Loucy (cell line): ENCODE measurements at regions not wholly inside any gene's neighbourhood (a gene's known extent, or its start where the extent isn't known, plus 50 kb on each side); places are given as distances from the start of the nearest gene placed in this dataset.
"Not testable (repeated sequence)": the region's sequence is repeated elsewhere in the genome, so short reads cannot be mapped to it uniquely, and the experiment has no call there.

Experiments
- H2AFZ ChIP-seq: fragments of 200-600 bp; sonication (generic); 2 replicates; pipeline ENCODE4 v1.6.0; 2016; ENCODE audit warnings: antibody characterized with exemption, mild to moderate bottlenecking, low read length, moderate library complexity
- H3F3A ChIP-seq: fragments of 200-600 bp; 2 replicates; pipeline ENCODE4 v1.6.0; 2016; ENCODE audit warnings: antibody characterized with exemption, low read depth, mild to moderate bottlenecking
- H3K27me3 ChIP-seq: fragments of 200-600 bp; sonication (generic); 2 replicates; pipeline ENCODE4 v1.6.1; 2014; ENCODE audit warnings: low read length, mild to moderate bottlenecking; ENCODE audit not compliant: insufficient read depth, poor library complexity, severe bottlenecking
- H3K36me3 ChIP-seq: fragments of 200-600 bp; sonication (generic); 2 replicates; pipeline ENCODE4 v1.6.1; 2016; ENCODE audit warnings: low read length; ENCODE audit not compliant: insufficient read depth
- H3K4me1 ChIP-seq: fragments of 200-600 bp; sonication (generic); 2 replicates; pipeline ENCODE4 v1.5.1; 2014; ENCODE audit warnings: low read length, mild to moderate bottlenecking; ENCODE audit not compliant: insufficient read depth, poor library complexity, severe bottlenecking
- H3K4me2 ChIP-seq: fragments of 200-600 bp; sonication (generic); 2 replicates; pipeline ENCODE4 v1.6.0; 2014; ENCODE audit warnings: antibody characterized with exemption, low read length, low read depth, mild to moderate bottlenecking; ENCODE audit not compliant: poor library complexity, severe bottlenecking
- H3K4me3 ChIP-seq: fragments of 200-600 bp; sonication (generic); 2 replicates; pipeline ENCODE4 v1.5.1; 2014; ENCODE audit warnings: low read length, mild to moderate bottlenecking, mixed read lengths; ENCODE audit not compliant: poor library complexity, severe bottlenecking
- H3K79me2 ChIP-seq: fragments of 200-600 bp; sonication (generic); 2 replicates; pipeline ENCODE4 v1.6.1; 2014; ENCODE audit warnings: low read length; ENCODE audit not compliant: insufficient read depth
- H3K9ac ChIP-seq: fragments of 200-600 bp; sonication (generic); 2 replicates; pipeline ENCODE4 v1.6.0; 2014; ENCODE audit warnings: mild to moderate bottlenecking, low read depth, low read length, moderate library complexity; ENCODE audit not compliant: poor library complexity, severe bottlenecking
- H3K9me2 ChIP-seq: fragments of 200-600 bp; sonication (generic); replicated peaks from 2 replicates; pipeline ENCODE4 v1.6.1; 2016; ENCODE audit warnings: low read depth, low read length, mixed read lengths
- H3K9me3 ChIP-seq: fragments of 200-600 bp; sonication (generic); 2 replicates; pipeline ENCODE4 v1.6.1; 2014; ENCODE audit warnings: mild to moderate bottlenecking, antibody characterized with exemption, low read length, low read depth; ENCODE audit not compliant: insufficient read depth
- H4K20me1 ChIP-seq: fragments of 200-600 bp; sonication (generic); 2 replicates; pipeline ENCODE4 v1.6.0; 2014; ENCODE audit warnings: antibody characterized with exemption, low read length, mild to moderate bottlenecking; ENCODE audit not compliant: insufficient read depth, poor library complexity, severe bottlenecking
- CTCF ChIP-seq: fragments of 200-600 bp; sonication (generic); conservative IDR thresholded peaks from 2 replicates; pipeline ENCODE4 v1.5.1; 2014; ENCODE audit warnings: mild to moderate bottlenecking, antibody characterized with exemption, low read length
- EZH2phosphoT487 ChIP-seq: fragments of 200-600 bp; IDR thresholded peaks from 2 replicates; pipeline ENCODE4 v1.6.1; 2018; ENCODE audit warnings: antibody characterized with exemption, mild to moderate bottlenecking, moderate library complexity, borderline replicate concordance

GRCh38 chr4:169934794-169935429, 91.3 kb downstream of the MFAP3L start:
- no peaks in the 10 kb centered on the region for H3F3A ChIP-seq
- H3K9me3 ChIP-seq = no peaks in the 10 kb centered on the region
- no peak overlapping the region for H3K4me2 ChIP-seq
- TF ChIP-seq EZH2phosphoT487 (no peak), CTCF (no peak)
- H4K20me1 ChIP-seq = no peaks in the 10 kb centered on the region
- H3K9ac ChIP-seq = no peak overlapping the region
- no peaks in the 10 kb centered on the region for H3K79me2 ChIP-seq
- no peaks in the 10 kb centered on the region for H3K27me3 ChIP-seq
- no peaks in the 10 kb centered on the region for H3K36me3 ChIP-seq
- H2AFZ ChIP-seq = no peak overlapping the region
- H3K4me3 ChIP-seq = no peak overlapping the region
- H3K4me1 ChIP-seq = no peaks in the 10 kb centered on the region
- H3K9me2 ChIP-seq = no peaks in the 10 kb centered on the region

GRCh38 chr4:169933531-169933930, 92.7 kb downstream of the MFAP3L start:
- H3K9me2 ChIP-seq = no peaks in the 10 kb centered on the region
- no peaks in the 10 kb centered on the region for H3K27me3 ChIP-seq
- H3F3A ChIP-seq = no peaks in the 10 kb centered on the region
- no peaks in the 10 kb centered on the region for H3K79me2 ChIP-seq
- H3K4me3 ChIP-seq = no peak overlapping the region
- no peaks in the 10 kb centered on the region for H4K20me1 ChIP-seq
- H3K4me1 ChIP-seq = no peaks in the 10 kb centered on the region
- H3K36me3 ChIP-seq = no peaks in the 10 kb centered on the region
- TF ChIP-seq EZH2phosphoT487 (no peak), CTCF (no peak)
- H3K4me2 ChIP-seq = no peak overlapping the region
- H3K9ac ChIP-seq = no peak overlapping the region
- no peaks in the 10 kb centered on the region for H3K9me3 ChIP-seq
- H2AFZ ChIP-seq = no peak overlapping the region

- no peak overlapping the region for H3K9ac ChIP-seq
- H3K4me3 ChIP-seq = no peak overlapping the region
Observed at GRCh38 chr4:169931964-169932363, 94.2 kb downstream of the MFAP3L start.

GRCh38 chr4:169930755-169931154, 95.4 kb downstream of the MFAP3L start:
- not testable (repeated sequence) for H3K9me3 ChIP-seq, H3K4me2 ChIP-seq, H3K4me1 ChIP-seq, H3K79me2 ChIP-seq, H3F3A ChIP-seq, H3K4me3 ChIP-seq, H3K27me3 ChIP-seq, H3K36me3 ChIP-seq, H4K20me1 ChIP-seq, H2AFZ ChIP-seq, H3K9ac ChIP-seq, H3K9me2 ChIP-seq

More at GRCh38 chr4:169931964-169932363, 94.2 kb downstream of the MFAP3L start:
- no peak for TF ChIP-seq CTCF
- no peak for TF ChIP-seq EZH2phosphoT487
- Histone ChIP-seq H3K4me1 (no peaks in the 10 kb centered on the region), H3K9me3 (no peaks in the 10 kb centered on the region), H3K79me2 (no peaks in the 10 kb centered on the region), H2AFZ (no peak overlapping the region), H3K27me3 (no peaks in the 10 kb centered on the region), H3K4me2 (no peak overlapping the region), H3K9me2 (no peaks in the 10 kb centered on the region), H4K20me1 (no peaks in the 10 kb centered on the region), H3K36me3 (no peaks in the 10 kb centered on the region), H3F3A (no peaks in the 10 kb centered on the region)
